ENCODE measurements at regions not wholly inside any gene's neighbourhood (a gene's known extent, or its start where the extent isn't known, plus 50 kb on each side); places are given as distances from the start of the nearest gene placed in this dataset.

- Histone ChIP-seq H3K79me1 (ENCODE audit: low read depth, low read length) (no peaks in the 10 kb centered on the region), H3K36me3 (replicated peaks in 1 of 2; ENCODE audit: control insufficient read depth in 2 of 2, insufficient read depth in 2 of 2, low read length in 2 of 2) (no peaks in the 10 kb centered on the region), H3K9me3 (replicated peaks in 1 of 2; ENCODE audit: control insufficient read depth in 2 of 2, insufficient read depth in 1 of 2, low read depth in 1 of 2, low read length in 2 of 2) (no peaks in the 10 kb centered on the region), H3K4me1 (ENCODE audit: control insufficient read depth in 2 of 2, insufficient read depth in 1 of 2, low read depth in 1 of 2, low read length in 2 of 2) (no peaks in the 10 kb centered on the region), H3K4me3 (ENCODE audit: low read length in 2 of 2) (no peak overlapping the region), H3K23ac (ENCODE audit: low read depth, low read length, poor library complexity) (no peak overlapping the region), H2BK15ac (ENCODE audit: low read length) (no peak overlapping the region), H2AK5ac (ENCODE audit: low read depth, low read length) (no peak overlapping the region), H3K18ac (ENCODE audit: low read length) (no peak overlapping the region), H3K27me3 (ENCODE audit: control insufficient read depth in 3 of 3, insufficient read depth in 3 of 3, low read depth in 1 of 3, low read length in 3 of 3) (no peaks in the 10 kb centered on the region), H3K9ac (ENCODE audit: low read depth, low read length, poor library complexity) (no peak overlapping the region), H2AFZ (ENCODE audit: low read length) (no peak overlapping the region), H3K4me2 (ENCODE audit: insufficient read depth, low read length, poor library complexity, severe bottlenecking) (no peak overlapping the region), H4K8ac (ENCODE audit: low read depth, low read length) (no peak overlapping the region), H3K27ac (replicated peaks; ENCODE audit: low read length) (no peak overlapping the region), H3K14ac (ENCODE audit: low read length) (no peak overlapping the region), H2BK5ac (ENCODE audit: low read length) (no peak overlapping the region), H2BK120ac (ENCODE audit: low read depth, low read length) (no peak overlapping the region), H4K91ac (ENCODE audit: low read depth, low read length, poor library complexity) (no peak overlapping the region), H2BK12ac (ENCODE audit: low read length) (no peak overlapping the region), H3K4ac (ENCODE audit: low read length) (no peak overlapping the region)
- DNase-seq (ENCODE audit: low spot score): no peak
- WGBS, 2 donors (ENCODE audit: extremely low coverage in 2 of 2, insufficient read length in 2 of 2, insufficient replicate concordance in 1 of 2): no CpG with 5 or more reads among the region's 1 CpG
These were observed 212.2 kb downstream of the DUSP6 start for GRCh38 chr12:89140141-89140540.

- WGBS, 2 donors (ENCODE audit: extremely low coverage in 2 of 2, insufficient read length in 2 of 2, insufficient replicate concordance in 1 of 2): no CpG with 5 or more reads among the region's 4 CpGs
- no peak overlapping the region for H2BK15ac ChIP-seq (ENCODE audit: low read length)
These were observed 212.9 kb downstream of the DUSP6 start for GRCh38 chr12:89139390-89139789.

DNA sequence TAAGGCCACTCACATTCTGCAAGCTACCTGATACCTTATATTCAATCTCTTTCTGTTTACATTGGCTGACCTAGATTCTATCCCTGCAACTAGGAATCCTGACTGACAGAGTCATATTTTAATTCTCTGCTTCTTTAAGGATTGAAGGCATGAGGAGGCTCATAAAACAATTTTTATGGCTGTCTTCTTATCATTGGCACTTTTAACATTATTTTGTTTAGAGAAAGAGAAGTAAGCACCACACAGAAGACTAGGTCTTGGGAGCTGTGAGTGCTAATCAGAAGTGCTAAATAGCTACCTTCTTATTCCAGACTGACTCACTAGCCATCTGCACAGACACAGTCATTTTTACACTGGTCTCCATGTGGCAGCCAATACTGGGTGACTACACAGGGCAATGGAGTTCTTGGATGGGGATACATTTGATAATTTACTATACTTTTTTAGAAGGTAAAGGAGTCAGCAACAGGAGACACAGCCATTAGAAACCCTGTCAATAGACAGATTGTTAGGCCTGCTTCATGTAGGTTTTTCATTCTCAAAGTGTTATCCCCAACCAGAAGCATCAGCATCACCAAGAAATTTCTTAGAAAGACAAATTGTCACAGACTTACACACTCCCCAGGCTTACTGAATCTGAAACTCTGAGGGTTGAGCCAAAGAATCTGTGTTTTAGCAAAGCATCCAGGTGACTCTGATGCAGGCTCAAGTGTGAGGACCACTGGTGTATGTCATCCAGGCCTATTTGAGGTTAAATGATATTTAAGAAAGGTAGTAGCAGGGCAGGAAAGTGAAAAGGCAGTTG lies 214.1 kb downstream of the DUSP6 start:
- Histone ChIP-seq H3K23ac (ENCODE audit: low read depth, low read length, poor library complexity) (no peak overlapping the region), H3K4me3 (ENCODE audit: low read length in 2 of 2) (no peak overlapping the region), H3K14ac (ENCODE audit: low read length) (no peak overlapping the region), H2AFZ (ENCODE audit: low read length) (no peak overlapping the region), H2BK5ac (ENCODE audit: low read length) (no peak overlapping the region), H3K79me1 (ENCODE audit: low read depth, low read length) (no peaks in the 10 kb centered on the region), H4K91ac (ENCODE audit: low read depth, low read length, poor library complexity) (no peak overlapping the region), H2BK15ac (ENCODE audit: low read length) (no peak overlapping the region), H3K27me3 (ENCODE audit: control insufficient read depth in 3 of 3, insufficient read depth in 3 of 3, low read depth in 1 of 3, low read length in 3 of 3) (no peaks in the 10 kb centered on the region), H2AK5ac (ENCODE audit: low read depth, low read length) (no peak overlapping the region), H3K4ac (ENCODE audit: low read length) (no peak overlapping the region), H3K9ac (ENCODE audit: low read depth, low read length, poor library complexity) (no peak overlapping the region), H2BK12ac (ENCODE audit: low read length) (no peak overlapping the region), H3K27ac (replicated peaks; ENCODE audit: low read length) (no peak overlapping the region), H3K36me3 (replicated peaks in 1 of 2; ENCODE audit: control insufficient read depth in 2 of 2, insufficient read depth in 2 of 2, low read length in 2 of 2) (no peaks in the 10 kb centered on the region), H3K18ac (ENCODE audit: low read length) (no peak overlapping the region), H3K4me1 (ENCODE audit: control insufficient read depth in 2 of 2, insufficient read depth in 1 of 2, low read depth in 1 of 2, low read length in 2 of 2) (no peaks in the 10 kb centered on the region), H4K8ac (ENCODE audit: low read depth, low read length) (no peak overlapping the region), H3K9me3 (replicated peaks in 1 of 2; ENCODE audit: control insufficient read depth in 2 of 2, insufficient read depth in 1 of 2, low read depth in 1 of 2, low read length in 2 of 2) (no peaks in the 10 kb centered on the region), H3K4me2 (ENCODE audit: insufficient read depth, low read length, poor library complexity, severe bottlenecking) (no peak overlapping the region), H2BK120ac (ENCODE audit: low read depth, low read length) (no peak overlapping the region)
- DNase-seq (ENCODE audit: low spot score): no peak

More at GRCh38 chr12:89139390-89139789, 212.9 kb downstream of the DUSP6 start:
- H3K79me1 ChIP-seq (ENCODE audit: low read depth, low read length): no peaks in the 10 kb centered on the region
- no peaks in the 10 kb centered on the region for H3K9me3 ChIP-seq (replicated peaks in 1 of 2; ENCODE audit: control insufficient read depth in 2 of 2, insufficient read depth in 1 of 2, low read depth in 1 of 2, low read length in 2 of 2)
- H3K4me3 ChIP-seq (ENCODE audit: low read length in 2 of 2): no peak overlapping the region
- H3K4ac ChIP-seq (ENCODE audit: low read length): no peak overlapping the region
- H3K27me3 ChIP-seq (ENCODE audit: control insufficient read depth in 3 of 3, insufficient read depth in 3 of 3, low read depth in 1 of 3, low read length in 3 of 3): no peaks in the 10 kb centered on the region
- H3K4me2 ChIP-seq (ENCODE audit: insufficient read depth, low read length, poor library complexity, severe bottlenecking): no peak overlapping the region
- no peak overlapping the region for H3K14ac ChIP-seq (ENCODE audit: low read length)
- no peak overlapping the region for H2BK5ac ChIP-seq (ENCODE audit: low read length)
- DNase-seq (ENCODE audit: low spot score): no peak
- no peak overlapping the region for H2AK5ac ChIP-seq (ENCODE audit: low read depth, low read length)
- no peaks in the 10 kb centered on the region for H3K36me3 ChIP-seq (replicated peaks in 1 of 2; ENCODE audit: control insufficient read depth in 2 of 2, insufficient read depth in 2 of 2, low read length in 2 of 2)
- no peak overlapping the region for H3K27ac ChIP-seq (replicated peaks; ENCODE audit: low read length)
- no peak overlapping the region for H3K9ac ChIP-seq (ENCODE audit: low read depth, low read length, poor library complexity)
- H2BK120ac ChIP-seq (ENCODE audit: low read depth, low read length): no peak overlapping the region
- no peak overlapping the region for H2BK12ac ChIP-seq (ENCODE audit: low read length)
- no peak overlapping the region for H4K8ac ChIP-seq (ENCODE audit: low read depth, low read length)
- H3K23ac ChIP-seq (ENCODE audit: low read depth, low read length, poor library complexity): no peak overlapping the region
- no peak overlapping the region for H4K91ac ChIP-seq (ENCODE audit: low read depth, low read length, poor library complexity)
- no peak overlapping the region for H2AFZ ChIP-seq (ENCODE audit: low read length)
- no peaks in the 10 kb centered on the region for H3K4me1 ChIP-seq (ENCODE audit: control insufficient read depth in 2 of 2, insufficient read depth in 1 of 2, low read depth in 1 of 2, low read length in 2 of 2)
- H3K18ac ChIP-seq (ENCODE audit: low read length): no peak overlapping the region

GRCh38 chr12:89135976-89136634 lies 216.2 kb downstream of the DUSP6 start:
- H3K9me3 ChIP-seq (replicated peaks in 1 of 2; ENCODE audit: control insufficient read depth in 2 of 2, insufficient read depth in 1 of 2, low read depth in 1 of 2, low read length in 2 of 2): no peaks in the 10 kb centered on the region
- H2BK12ac ChIP-seq (ENCODE audit: low read length): no peak overlapping the region
- H4K8ac ChIP-seq (ENCODE audit: low read depth, low read length): no peak overlapping the region
- H2BK15ac ChIP-seq (ENCODE audit: low read length): no peak overlapping the region
- H3K18ac ChIP-seq (ENCODE audit: low read length): no peak overlapping the region
- no peaks in the 10 kb centered on the region for H3K27me3 ChIP-seq (ENCODE audit: control insufficient read depth in 3 of 3, insufficient read depth in 3 of 3, low read depth in 1 of 3, low read length in 3 of 3)
- H4K91ac ChIP-seq (ENCODE audit: low read depth, low read length, poor library complexity): no peak overlapping the region
- no peak overlapping the region for H3K4ac ChIP-seq (ENCODE audit: low read length)
- no peak overlapping the region for H3K4me2 ChIP-seq (ENCODE audit: insufficient read depth, low read length, poor library complexity, severe bottlenecking)
- no peak overlapping the region for H2BK120ac ChIP-seq (ENCODE audit: low read depth, low read length)
- no peaks in the 10 kb centered on the region for H3K36me3 ChIP-seq (replicated peaks in 1 of 2; ENCODE audit: control insufficient read depth in 2 of 2, insufficient read depth in 2 of 2, low read length in 2 of 2)
- no peak overlapping the region for H2BK5ac ChIP-seq (ENCODE audit: low read length)
- no peak overlapping the region for H3K9ac ChIP-seq (ENCODE audit: low read depth, low read length, poor library complexity)
- H2AFZ ChIP-seq (ENCODE audit: low read length): no peak overlapping the region
- no peak overlapping the region for H2AK5ac ChIP-seq (ENCODE audit: low read depth, low read length)
- no peak for DNase-seq (ENCODE audit: low spot score)
- H3K79me1 ChIP-seq (ENCODE audit: low read depth, low read length): no peaks in the 10 kb centered on the region
- no peaks in the 10 kb centered on the region for H3K4me1 ChIP-seq (ENCODE audit: control insufficient read depth in 2 of 2, insufficient read depth in 1 of 2, low read depth in 1 of 2, low read length in 2 of 2)
- no peak overlapping the region for H3K14ac ChIP-seq (ENCODE audit: low read length)
- no peak overlapping the region for H3K4me3 ChIP-seq (ENCODE audit: low read length in 2 of 2)
- no peak overlapping the region for H3K27ac ChIP-seq (replicated peaks; ENCODE audit: low read length)
- H3K23ac ChIP-seq (ENCODE audit: low read depth, low read length, poor library complexity): no peak overlapping the region

Data from neuronal stem cell (in vitro differentiated cells).